GM23248 (cell line): ENCODE measurements at regions not wholly inside any gene's neighbourhood (a gene's known extent, or its start where the extent isn't known, plus 50 kb on each side); places are given as distances from the start of the nearest gene placed in this dataset.

Experiments
- EZH2 ChIP-seq: fragments of 200-600 bp; sonication (generic); IDR thresholded peaks from 2 replicates; pipeline ENCODE4 v1.6.1; 2018; ENCODE audit warnings: antibody characterized with exemption, mild to moderate bottlenecking; ENCODE audit not compliant: insufficient read depth, poor library complexity, severe bottlenecking
- EZH2phosphoT487 ChIP-seq: fragments of 200-600 bp; sonication (generic); IDR thresholded peaks from 2 replicates; pipeline ENCODE4 v1.6.1; 2018; ENCODE audit warnings: antibody characterized with exemption, moderate library complexity, mild to moderate bottlenecking, low read depth; ENCODE audit not compliant: insufficient read depth

GRCh38 chr6:86154852-86155251 lies 512.2 kb upstream of the SYNCRIP start:
- TF ChIP-seq EZH2 (no peak), EZH2phosphoT487 (no peak)
